GM19023 (cell line): ENCODE measurements at regions not wholly inside any gene's neighbourhood (a gene's known extent, or its start where the extent isn't known, plus 50 kb on each side); places are given as distances from the start of the nearest gene placed in this dataset.

ENCODE experiments used
- ATAC-seq: cut with Tn5 transposase; IDR thresholded peaks from one replicate; pipeline ENCODE4 v1.9.1; 2021; ENCODE audit warnings: mild to moderate bottlenecking, moderate library complexity; ENCODE audit not compliant: unreplicated experiment

DNA sequence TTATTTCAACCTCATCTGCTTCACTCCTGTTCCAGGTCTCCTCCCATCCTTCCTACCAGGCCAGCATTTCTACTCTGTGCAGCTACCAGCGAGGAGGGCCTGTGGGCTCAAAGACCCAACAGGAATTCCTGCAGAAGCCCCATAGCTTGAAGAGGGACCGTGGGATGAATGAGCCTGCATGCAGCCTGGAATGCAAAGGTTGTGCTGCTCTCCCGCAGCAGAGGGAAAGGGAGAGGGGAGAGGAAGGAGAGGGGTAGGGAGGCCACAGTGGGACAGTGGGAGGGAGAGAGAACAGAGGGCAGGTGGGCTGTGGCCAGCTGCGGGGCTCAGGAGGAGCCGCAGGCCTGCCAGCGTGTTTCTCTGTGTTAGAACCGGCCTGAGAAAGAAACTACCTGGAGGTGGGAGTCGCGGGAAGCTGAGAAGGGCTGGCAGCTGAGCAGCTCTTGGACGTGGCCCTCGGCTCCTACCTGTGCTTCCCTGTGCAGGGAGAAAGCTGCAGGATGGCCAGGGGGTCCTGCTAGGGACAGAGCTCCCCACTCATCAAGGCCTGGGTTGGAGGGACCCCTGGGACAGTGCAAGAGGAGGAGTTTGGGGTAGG is 66.1 kb upstream of the MLN start:
- ATAC-seq = no peak

DNA sequence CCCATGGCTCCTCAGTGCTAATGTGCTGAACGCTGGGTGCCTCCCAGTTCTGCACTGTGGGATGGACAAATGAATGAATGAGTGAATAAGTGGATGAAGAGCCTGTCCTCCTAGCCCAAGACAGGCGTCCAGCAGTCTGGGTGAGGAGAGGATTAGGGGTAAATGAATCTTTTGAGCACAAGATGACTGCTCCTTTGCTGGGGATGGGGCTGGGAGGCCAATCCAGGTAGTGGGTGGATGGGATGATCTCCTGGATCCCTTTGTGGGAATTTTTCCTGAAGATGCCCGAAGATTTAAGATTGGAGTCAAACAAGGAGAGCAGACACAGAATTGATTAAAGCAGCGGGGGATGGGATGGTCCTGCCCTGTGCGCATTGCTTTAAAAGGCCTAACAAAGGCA is 65.3 kb upstream of the MLN start:
- no peak for ATAC-seq

DNA sequence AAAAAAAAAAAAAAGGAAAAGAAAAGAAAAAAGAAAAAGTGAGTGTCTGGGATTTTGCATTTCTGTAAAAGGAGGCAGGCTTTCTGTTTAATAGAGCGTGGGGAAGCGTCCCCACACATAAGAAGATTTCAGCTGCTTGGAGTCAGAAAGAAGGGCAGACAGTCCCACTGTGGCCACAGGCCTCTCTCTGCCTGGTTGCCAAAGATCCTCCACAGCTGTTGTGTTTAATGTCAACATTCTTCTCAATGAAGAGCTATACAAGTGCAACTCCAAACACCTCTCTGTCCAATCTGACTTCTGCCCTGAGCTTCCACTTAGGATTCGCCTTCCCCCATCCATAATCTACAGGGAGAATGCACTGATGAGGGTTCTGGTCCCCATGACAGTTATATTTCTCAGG is 64.3 kb upstream of the MLN start:
- no peak for ATAC-seq

DNA sequence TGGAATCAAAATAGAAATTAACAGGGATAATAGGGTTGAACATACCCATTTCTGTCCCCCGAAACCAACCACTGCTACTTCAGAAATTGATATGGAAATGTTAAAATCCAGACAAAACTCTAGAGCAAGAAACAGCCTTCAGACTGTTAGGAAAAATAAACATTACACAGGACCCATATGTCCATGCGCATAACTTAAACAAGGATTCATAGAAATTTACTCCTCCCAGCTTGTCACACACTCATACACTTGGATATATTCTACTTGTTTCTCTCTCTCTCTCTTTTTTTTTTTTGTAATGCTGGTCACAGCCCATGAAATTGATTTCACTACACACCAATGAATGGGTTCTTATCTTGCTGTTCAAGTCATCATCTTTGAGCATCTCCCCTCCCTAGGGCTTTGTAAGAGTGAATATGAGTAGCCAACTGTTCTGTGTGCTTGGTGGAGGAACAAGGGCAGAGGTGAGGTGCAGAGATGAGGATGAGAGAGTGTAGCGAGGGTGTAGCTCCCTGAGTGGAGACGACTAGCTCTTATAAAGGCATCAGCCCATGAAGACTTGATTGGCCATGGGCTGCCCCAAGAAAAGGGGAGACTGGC is 61.8 kb upstream of the MLN start:
- ATAC-seq = no peak

DNA sequence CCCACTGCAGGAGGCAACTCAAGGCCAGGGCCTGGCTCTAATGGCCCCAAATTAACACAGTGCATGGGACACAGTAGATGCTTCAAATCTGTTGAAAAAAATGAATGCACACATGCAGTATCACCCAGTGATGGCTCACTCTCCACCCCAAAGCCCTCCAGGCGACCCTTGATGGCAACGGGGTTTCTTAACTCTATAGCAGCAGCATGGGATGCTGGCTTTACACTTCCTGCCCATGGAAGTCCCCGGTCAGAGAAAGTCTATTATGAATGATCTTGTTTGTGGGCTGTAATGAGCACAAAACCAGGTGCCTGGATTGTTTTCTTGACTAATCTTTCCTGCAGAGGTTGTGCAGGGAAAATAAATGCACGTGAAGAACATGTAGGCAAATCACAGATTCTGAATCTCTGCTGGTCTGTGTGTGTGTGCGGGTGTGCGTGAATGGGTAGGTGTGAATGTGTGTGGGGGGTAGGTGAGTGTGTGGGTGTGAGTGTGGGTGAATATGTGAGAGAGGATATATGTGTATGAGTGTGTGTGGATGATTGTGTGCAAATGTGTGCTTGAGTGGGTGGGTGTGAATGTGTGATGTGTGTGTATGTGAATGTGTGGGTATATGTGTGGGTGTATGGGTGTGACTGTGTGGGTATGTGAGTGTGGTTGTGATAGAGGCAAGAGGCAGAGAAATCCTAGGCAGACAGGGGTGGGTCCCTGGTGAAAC is 60.1 kb upstream of the MLN start:
- no peak for ATAC-seq

DNA sequence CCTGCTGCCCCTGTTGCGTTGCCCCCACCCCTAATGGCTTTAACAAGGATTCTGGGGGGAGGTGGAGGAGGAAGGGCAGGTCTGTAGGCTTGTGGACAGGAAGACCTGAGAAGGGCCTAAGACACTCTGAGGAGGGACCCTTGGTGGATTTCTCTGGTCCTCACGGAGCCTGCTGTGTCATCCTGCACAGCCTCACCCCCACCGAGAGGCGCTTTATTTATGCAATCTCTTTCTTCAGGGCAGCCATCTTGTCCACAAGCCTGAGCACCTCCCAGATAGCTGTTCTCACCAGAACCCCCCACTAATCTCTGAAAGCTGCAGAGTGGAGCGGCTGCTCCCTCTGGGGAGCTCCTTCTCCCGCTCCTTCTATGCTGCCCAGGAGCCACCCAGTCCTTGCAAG is 59.3 kb upstream of the MLN start:
- ATAC-seq = no peak

- ATAC-seq = no peak
These were observed 58.7 kb upstream of the MLN start for GRCh38 chr6:33862536-33862935.

DNA sequence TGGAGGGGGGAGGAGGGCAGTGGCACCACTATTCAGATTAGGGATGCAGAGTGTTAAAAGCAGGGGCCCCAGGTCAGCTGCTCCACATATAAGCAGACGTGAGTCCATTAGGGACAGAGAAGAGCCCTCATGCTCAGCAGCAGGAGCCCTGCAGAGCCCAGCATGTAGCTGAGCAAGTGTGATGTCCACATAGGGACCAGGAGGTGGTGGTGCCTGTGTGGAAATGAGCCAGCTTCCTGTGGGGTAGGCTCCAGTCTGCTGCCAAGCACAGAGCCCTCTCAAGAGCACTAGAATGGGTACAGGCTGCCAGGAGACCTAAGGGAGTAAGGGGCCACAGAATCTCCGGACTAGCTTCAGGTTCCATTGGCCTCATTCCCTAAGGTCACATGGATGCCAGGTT is 57.9 kb upstream of the MLN start:
- no peak for ATAC-seq

DNA sequence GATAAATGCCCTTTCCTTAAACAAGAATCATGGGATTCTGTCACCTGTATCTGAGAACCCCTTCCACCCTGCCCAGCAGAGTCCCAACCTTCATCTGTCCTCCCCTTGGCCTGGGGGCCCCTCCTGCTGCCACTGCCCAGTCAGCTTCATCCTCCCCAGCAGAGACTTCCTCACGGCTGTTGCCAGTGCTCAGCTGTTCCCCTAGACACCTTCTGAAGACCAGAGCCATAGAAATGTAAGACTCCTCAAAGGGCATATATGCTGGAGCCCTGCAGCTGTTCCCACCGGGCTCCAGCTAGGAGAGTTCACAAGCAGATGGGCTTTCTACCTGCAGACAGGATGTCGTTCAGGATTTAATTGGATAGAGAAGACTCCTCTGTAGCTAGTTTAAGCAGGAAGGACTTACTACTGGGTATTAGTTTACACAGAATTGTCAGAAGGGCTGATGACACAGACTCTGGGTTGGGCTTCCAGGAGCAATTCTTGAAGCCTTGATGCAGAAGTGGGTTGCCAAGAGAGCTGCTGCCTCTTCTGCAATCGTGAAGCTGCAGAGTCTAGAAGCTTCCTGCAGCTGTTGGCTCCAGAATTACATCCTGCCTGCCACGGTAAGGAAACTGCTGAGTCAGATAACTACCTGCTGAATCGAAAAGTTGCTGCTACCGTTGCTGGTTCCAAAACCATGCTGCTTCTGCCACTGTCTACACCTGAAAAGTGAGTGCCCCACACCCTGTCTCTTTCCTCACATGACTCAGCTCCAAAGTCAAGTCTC is 57.1 kb upstream of the MLN start:
- ATAC-seq = no peak

DNA sequence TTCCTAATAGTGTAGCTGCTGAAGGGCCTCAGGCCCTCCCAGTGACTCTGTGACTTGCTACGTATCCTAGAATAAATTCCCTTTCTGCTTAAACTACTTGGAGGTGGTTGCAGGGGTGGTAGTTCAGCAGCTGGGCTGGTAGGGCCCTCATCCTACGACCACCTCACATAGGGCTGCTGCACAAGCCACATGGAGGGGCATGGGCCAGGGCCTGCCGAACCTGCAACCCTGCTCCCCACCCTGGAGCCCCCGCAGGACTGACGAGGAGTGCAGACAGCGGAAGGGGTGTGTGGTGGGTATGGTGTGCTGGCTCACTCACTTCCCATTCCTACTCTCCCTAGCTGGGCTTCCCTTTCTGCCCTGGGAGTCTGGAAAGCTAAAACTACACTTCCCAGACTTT is 56.2 kb upstream of the MLN start:
- no peak for ATAC-seq

DNA sequence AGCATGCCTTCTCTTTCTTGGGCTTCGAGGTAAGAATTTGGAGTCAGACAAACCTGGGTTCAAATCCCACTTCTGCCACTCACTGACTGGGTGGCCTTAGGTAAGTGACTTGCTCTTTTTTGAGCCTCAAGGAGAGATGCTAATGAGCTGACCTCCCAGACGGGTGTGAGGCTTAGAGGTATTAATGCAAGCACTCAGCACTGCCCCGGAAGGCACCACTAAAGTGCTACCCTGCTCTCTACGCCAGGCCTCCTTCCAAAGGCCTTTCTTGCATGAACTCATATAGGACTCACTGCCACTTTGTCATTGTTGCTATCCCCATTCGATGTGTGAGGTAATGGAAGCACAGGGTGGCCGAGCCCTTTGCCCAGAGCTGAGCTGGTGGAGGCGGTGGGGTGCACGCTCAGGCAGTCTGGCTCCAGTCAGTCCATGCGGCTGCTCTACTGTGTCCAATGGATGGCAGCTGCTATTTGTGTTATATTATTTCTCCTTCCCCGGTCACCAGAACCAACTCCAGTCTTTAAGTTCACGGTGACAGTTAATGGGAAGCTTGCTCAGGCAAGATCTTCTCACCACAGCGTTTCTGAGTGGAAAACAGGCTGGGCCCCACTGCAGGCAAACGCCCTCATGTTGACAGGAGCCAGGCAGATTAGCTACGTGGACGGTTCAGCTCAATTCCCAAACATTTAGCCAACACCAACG is 55.2 kb upstream of the MLN start:
- ATAC-seq = no peak

- ATAC-seq = no peak
These were observed 54.2 kb upstream of the MLN start for GRCh38 chr6:33857932-33858475.

DNA sequence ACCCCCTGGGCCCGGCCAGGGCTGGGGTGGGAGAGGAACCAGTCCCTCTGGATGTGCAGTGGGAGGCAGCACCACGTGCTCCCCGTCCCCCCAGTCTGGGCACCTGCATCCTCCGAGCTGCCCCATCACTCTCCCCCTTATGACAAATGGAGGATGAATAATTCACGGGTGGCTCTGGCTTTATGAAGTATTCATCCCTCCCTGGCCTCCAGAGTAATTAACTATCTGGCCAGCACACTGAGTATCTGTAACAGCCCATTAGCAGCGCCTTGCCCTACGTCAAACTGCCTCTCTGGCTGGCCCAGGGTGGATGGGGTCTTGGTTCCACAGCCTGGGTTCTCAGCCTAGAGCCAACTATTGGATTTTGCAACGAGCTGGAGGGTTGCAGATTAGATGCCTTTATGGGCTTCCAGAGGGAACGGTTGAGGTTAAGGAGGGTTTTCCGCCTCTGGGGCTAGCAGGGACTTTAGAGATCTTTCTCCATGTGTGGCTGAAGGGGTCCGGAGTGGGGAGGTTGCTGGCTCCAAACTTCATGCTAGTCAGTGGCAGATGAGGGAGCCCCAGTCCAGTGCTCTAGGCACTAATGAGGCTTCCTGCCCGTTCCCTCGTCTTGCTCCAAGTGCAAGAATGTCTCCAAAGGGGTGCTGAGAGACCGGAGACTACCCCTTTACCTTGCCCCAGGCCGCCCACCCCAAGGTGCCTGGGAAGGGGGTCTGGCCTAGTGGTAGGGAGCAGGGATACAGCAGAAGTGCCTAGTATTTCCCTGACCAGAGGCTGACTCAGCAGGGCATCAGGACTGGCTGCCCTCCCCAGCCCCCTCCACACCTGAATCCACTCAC is 53.5 kb upstream of the MLN start:
- ATAC-seq = no peak

- no peak for ATAC-seq
These were observed 52.9 kb upstream of the MLN start for GRCh38 chr6:33856655-33857054.

DNA sequence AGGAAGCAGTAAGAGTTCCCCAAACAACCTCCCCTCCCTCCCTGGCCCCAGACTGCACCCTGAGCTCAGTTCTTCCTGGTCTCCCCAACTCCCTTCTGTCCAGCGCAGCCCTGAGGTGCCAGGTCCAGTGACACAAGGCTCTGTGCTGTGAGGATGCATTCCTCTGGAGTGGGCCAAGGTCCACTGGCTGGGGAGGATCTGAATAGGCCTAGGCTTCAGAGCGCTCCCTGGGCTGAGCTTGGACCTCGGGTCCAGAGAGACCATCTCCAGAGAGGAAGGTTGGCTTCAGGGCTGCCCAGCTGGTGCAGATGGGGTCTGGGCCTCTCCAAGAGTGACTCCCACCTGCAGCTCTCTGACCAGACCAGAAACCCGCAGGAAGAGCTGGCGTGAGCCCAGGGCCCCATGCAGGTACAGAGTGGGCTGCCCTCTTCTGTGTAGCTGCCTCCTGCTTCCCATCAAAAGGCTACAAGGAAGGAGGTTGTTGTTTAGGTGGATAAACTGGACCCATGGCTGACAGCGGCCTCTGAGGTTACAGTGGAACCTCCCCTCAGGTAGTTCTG is 52.3 kb upstream of the MLN start:
- ATAC-seq = no peak

GRCh38 chr6:33854572-33855030 is 50.8 kb upstream of the MLN start:
- no peak for ATAC-seq

GRCh38 chr6:33853736-33854135 is 49.9 kb upstream of the MLN start:
- no peak for ATAC-seq
